Chondrocyte (in vitro differentiated cells): ENCODE measurements at regions not wholly inside any gene's neighbourhood (a gene's known extent, or its start where the extent isn't known, plus 50 kb on each side); places are given as distances from the start of the nearest gene placed in this dataset.

Source experiments
- DNase-seq: peaks from one replicate; pipeline ENCODE4 v3.0.0; 2021; ENCODE audit warnings: mixed read lengths, low spot score
- H3K27ac Mint-ChIP-seq: one replicate; pipeline ENCODE4 v1.8.0; 2021; ENCODE audit warnings: mild to moderate bottlenecking, moderate library complexity, mixed read lengths; ENCODE audit not compliant: unreplicated experiment
- H3K27me3 Mint-ChIP-seq: 2 replicates; pipeline ENCODE4 v1.8.0; 2021; ENCODE audit warnings: low read depth, mixed read lengths
- H3K36me3 Mint-ChIP-seq: 2 replicates; pipeline ENCODE4 v1.8.0; 2021; ENCODE audit warnings: low read depth, mixed read lengths
- H3K4me1 Mint-ChIP-seq: 2 replicates; pipeline ENCODE4 v1.8.0; 2021; ENCODE audit warnings: low read depth, mild to moderate bottlenecking, mixed read lengths
- H3K4me3 Mint-ChIP-seq: one replicate; pipeline ENCODE4 v1.8.0; 2021; ENCODE audit warnings: mild to moderate bottlenecking, moderate library complexity, mixed read lengths; ENCODE audit not compliant: unreplicated experiment
- H3K9me3 Mint-ChIP-seq: 2 replicates; pipeline ENCODE4 v1.8.0; 2021; ENCODE audit warnings: low read depth, mixed read lengths
- TF ChIP-seq, protein P1 (sequence below): fragments of 200-600 bp; sonication (generic); IDR thresholded peaks from 2 replicates; pipeline ENCODE4 v1.5.0; 2021; ENCODE audit warnings: antibody characterized with exemption, mild to moderate bottlenecking, moderate library complexity

DNA sequence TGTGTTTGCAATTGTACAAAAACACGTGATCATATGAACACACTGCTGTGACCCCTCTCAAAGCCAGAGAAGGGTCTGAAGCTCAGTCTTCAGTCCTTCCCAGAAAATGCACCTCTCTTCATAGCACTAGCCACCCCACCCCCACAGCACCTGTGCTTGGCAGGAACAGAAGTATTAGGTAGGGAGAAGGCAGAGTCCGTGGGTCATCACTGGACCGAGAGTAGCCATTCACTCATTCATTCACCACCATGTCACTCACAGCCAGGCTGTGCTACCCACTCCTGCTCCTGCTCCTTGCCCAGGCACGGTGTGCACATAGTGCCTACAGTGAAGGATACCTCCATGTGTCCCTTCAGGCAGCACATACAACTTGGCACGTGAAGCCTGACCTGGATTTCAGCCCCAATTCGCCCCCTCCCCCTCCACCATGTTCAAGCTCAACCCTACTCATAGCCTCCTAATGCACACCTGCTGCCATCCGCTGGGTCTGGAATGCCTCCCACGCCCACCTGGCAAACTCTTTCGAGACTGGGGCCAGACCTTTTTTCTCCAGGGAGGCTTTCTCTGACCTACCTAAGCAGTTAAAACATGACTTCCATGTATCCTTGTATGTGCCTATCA lies 81.9 kb upstream of the GALNT2 start:
- TF ChIP-seq, protein P1, sequence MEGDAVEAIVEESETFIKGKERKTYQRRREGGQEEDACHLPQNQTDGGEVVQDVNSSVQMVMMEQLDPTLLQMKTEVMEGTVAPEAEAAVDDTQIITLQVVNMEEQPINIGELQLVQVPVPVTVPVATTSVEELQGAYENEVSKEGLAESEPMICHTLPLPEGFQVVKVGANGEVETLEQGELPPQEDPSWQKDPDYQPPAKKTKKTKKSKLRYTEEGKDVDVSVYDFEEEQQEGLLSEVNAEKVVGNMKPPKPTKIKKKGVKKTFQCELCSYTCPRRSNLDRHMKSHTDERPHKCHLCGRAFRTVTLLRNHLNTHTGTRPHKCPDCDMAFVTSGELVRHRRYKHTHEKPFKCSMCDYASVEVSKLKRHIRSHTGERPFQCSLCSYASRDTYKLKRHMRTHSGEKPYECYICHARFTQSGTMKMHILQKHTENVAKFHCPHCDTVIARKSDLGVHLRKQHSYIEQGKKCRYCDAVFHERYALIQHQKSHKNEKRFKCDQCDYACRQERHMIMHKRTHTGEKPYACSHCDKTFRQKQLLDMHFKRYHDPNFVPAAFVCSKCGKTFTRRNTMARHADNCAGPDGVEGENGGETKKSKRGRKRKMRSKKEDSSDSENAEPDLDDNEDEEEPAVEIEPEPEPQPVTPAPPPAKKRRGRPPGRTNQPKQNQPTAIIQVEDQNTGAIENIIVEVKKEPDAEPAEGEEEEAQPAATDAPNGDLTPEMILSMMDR, result no peak
- Mint-ChIP-seq H3K4me1 (no peaks in the 10 kb centered on the region), H3K4me3 (no peak overlapping the region), H3K36me3 (peaks cover 2% of the 10 kb centered on the region), H3K27ac (no peak overlapping the region), H3K9me3 (no peaks in the 10 kb centered on the region), H3K27me3 (peaks cover 6% of the 10 kb centered on the region)
- no peak for DNase-seq

DNA sequence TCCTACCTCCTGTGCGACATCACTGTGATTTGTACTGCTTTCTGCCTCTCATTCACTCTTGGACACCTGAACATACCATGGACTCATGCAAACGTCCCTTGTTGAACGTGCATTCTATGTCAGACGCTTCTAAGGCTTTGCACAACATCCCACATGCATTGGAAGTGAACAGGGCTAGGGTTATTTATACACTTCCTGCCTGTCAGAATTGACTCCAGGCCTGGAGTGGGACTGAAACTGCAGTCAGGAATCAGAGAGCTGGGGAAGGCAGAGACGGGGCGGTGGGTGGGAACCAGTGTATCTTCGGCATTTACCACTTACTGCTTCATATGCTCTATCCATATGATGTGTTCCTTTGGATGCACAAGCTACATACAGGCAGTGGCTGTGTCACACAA lies 81.4 kb upstream of the GALNT2 start:
- Mint-ChIP-seq H3K36me3 (peaks cover 2% of the 10 kb centered on the region), H3K4me3 (no peak overlapping the region), H3K27ac (no peak overlapping the region), H3K27me3 (peaks cover 6% of the 10 kb centered on the region), H3K4me1 (no peaks in the 10 kb centered on the region), H3K9me3 (no peaks in the 10 kb centered on the region)
- no peak for DNase-seq
- TF ChIP-seq, protein P1, result no peak

DNA sequence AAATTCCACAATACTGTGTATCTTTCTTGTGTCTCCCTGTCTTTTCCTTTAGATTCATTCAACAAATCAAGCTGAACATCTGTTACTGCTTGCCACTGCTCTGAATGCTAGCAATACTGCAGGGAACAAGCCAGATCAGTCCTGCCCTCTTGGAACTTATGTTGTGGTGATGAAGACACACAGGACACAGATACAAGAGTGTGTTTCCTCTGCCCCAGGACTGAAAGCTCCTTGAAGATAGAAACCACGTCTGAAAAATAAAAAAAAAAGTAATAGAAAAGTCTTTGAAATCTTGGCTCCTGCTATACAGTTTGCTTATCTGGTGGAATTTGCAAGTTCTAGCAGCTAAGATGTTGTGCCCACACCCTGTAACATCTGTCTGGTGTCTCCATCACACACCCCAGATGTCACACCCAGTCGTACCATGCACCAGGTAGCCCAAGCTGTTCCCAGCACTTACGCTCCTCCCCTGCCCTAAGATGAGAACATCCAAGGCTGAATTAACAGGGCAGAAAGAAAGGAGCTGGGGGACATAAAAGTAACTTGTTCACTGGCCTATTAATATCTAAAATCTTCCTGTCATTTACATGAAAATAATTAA lies 80.2 kb upstream of the GALNT2 start:
- Mint-ChIP-seq H3K4me3 (no peak overlapping the region), H3K4me1 (peaks cover 1% of the 10 kb centered on the region), H3K27me3 (peaks cover 9% of the 10 kb centered on the region), H3K9me3 (no peaks in the 10 kb centered on the region), H3K36me3 (peaks cover under 1% of the 10 kb centered on the region), H3K27ac (no peak overlapping the region)
- no peak for DNase-seq
- TF ChIP-seq, protein P1, result no peak

DNA sequence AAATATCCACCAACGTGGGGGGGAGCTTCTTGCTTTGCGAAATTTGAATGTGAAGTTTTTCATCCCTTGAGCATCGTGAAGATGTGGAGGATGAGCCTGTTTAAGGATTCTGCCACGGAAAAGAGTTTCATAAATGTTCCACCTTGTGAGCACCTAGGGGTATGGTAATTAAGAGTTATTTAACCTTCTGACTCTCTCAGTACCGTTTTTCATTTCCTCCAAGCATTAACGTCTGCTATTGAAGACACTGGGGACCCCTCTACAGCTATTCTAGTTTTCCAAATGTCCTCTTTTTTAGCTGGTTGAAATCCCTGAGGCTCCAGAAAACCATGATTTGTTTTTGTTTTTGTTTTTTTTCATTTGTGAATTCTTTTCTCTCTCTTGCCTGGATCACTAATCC lies 79.1 kb upstream of the GALNT2 start:
- H3K4me1 Mint-ChIP-seq, result peaks cover 2% of the 10 kb centered on the region
- H3K27ac Mint-ChIP-seq, result no peak overlapping the region
- no peak overlapping the region for H3K4me3 Mint-ChIP-seq
- no peaks in the 10 kb centered on the region for H3K36me3 Mint-ChIP-seq
- H3K9me3 Mint-ChIP-seq, result no peaks in the 10 kb centered on the region
- H3K27me3 Mint-ChIP-seq, result peaks cover 9% of the 10 kb centered on the region
- TF ChIP-seq, protein P1, result no peak
- no peak for DNase-seq

DNA sequence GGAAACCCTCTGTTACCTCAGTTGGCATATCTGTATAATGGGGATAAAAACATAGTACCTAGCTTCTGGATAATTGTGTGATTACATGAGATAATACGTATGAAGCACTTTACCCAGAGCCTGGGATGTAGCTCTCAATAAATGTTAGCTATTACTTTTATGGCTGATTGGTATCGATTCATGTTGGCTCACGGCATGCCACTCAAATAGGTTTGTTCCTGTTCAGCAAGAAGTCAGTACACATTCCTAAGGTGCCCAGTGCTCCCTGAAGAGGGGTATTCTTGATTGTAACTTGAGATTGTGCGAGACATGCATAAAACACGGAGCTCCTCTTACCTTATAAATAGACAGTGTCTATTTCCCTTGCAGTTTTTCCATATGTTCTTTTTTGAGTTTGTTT lies 78.5 kb upstream of the GALNT2 start:
- peaks cover 2% of the 10 kb centered on the region for H3K4me1 Mint-ChIP-seq
- H3K4me3 Mint-ChIP-seq, result no peak overlapping the region
- DNase-seq, result no peak
- no peaks in the 10 kb centered on the region for H3K36me3 Mint-ChIP-seq
- no peak overlapping the region for H3K27ac Mint-ChIP-seq
- H3K27me3 Mint-ChIP-seq, result peaks cover 9% of the 10 kb centered on the region
- TF ChIP-seq, protein P1, result no peak
- no peaks in the 10 kb centered on the region for H3K9me3 Mint-ChIP-seq
